IMR-90 (cell line): ENCODE measurements at regions not wholly inside any gene's neighbourhood (a gene's known extent, or its start where the extent isn't known, plus 50 kb on each side); places are given as distances from the start of the nearest gene placed in this dataset.

Experiments
- ATAC-seq: fragments of 200-7000 bp; cut with Tn5 transposase; 2 replicates; pipeline ENCODE4 v1.9.1; 2020; ENCODE audit warnings: low read depth, mild to moderate bottlenecking, moderate library complexity
- BruUV-seq: library from RNA; stranded (reverse); fragments of 400-500 nt; replicated peaks from 2 replicates; lab custom pipeline; 2021; lab: Mats Ljungman, UMichigan
- CTCF ChIA-PET: fragments of 300-600 bp; formaldehyde crosslinking; extraction: SDS; loops from one replicate; lab custom pipeline; 2021; ENCODE audit warnings: antibody characterized with exemption; lab: Yijun Ruan, JAX
- POLR2A ChIA-PET: fragments of 300-600 bp; sonication (Branson Sonifier 250); formaldehyde crosslinking; loops from one replicate; lab custom pipeline; 2022; ENCODE audit warnings: antibody characterized with exemption; ENCODE audit not compliant: unreplicated experiment; lab: Charles Lee
- DNase-seq: peaks from one replicate; pipeline ENCODE4 v3.0.0; 2013
- H2AFZ ChIP-seq: replicated peaks from 2 replicates; pipeline ENCODE3; 2013; ENCODE audit warnings: low read length, mild to moderate bottlenecking; ENCODE audit not compliant: poor library complexity
- H2AK5ac ChIP-seq: 2 replicates; pipeline ENCODE4 v1.6.1; 2013; ENCODE audit warnings: low read depth, low read length, inconsistent platforms
- H2AK9ac ChIP-seq: replicated peaks from 2 replicates; pipeline ENCODE3; 2013; ENCODE audit warnings: mild to moderate bottlenecking, low read depth, low read length, moderate library complexity; ENCODE audit not compliant: poor library complexity
- H2BK120ac ChIP-seq: 2 replicates; pipeline ENCODE4 v1.6.1; 2013; ENCODE audit warnings: low read depth, low read length, inconsistent platforms
- H2BK15ac ChIP-seq: 3 replicates; pipeline ENCODE4 v1.6.1; 2013; ENCODE audit warnings: low read depth, low read length, inconsistent platforms
- H2BK20ac ChIP-seq: 2 replicates; pipeline ENCODE4 v1.6.1; 2013; ENCODE audit warnings: low read depth, mild to moderate bottlenecking, inconsistent platforms, low read length, moderate library complexity
- H2BK5ac ChIP-seq: 2 replicates; pipeline ENCODE4 v1.6.1; 2013; ENCODE audit warnings: mild to moderate bottlenecking, low read depth, low read length, inconsistent platforms; ENCODE audit not compliant: poor library complexity, severe bottlenecking
- H3K14ac ChIP-seq: replicated peaks from 2 replicates; pipeline ENCODE4 v1.6.1; 2013; ENCODE audit warnings: low read depth, low read length, inconsistent platforms
- H3K18ac ChIP-seq: 2 replicates; pipeline ENCODE4 v1.6.1; 2013; ENCODE audit warnings: low read depth, low read length, control low read depth
- H3K23ac ChIP-seq: 2 replicates; pipeline ENCODE4 v1.6.1; 2013; ENCODE audit warnings: low read depth, low read length, inconsistent platforms
- H3K27ac ChIP-seq: 2 replicates; pipeline ENCODE4 v1.5.1; 2013; ENCODE audit warnings: mild to moderate bottlenecking, control low read depth, low read length; ENCODE audit not compliant: insufficient read depth
- H3K27me3 ChIP-seq: 2 replicates; pipeline ENCODE4 v1.6.1; 2013; ENCODE audit warnings: low read length; ENCODE audit not compliant: control insufficient read depth, insufficient read depth
- H3K36me3 ChIP-seq: 2 replicates; pipeline ENCODE4 v1.6.1; 2013; ENCODE audit warnings: low read length, mixed read lengths; ENCODE audit not compliant: control insufficient read depth, insufficient read depth
- H3K4ac ChIP-seq: 2 replicates; pipeline ENCODE4 v1.6.1; 2013; ENCODE audit warnings: low read depth, low read length, inconsistent platforms
- H3K4me1 ChIP-seq: 2 replicates; pipeline ENCODE4 v1.6.1; 2013; ENCODE audit warnings: low read length, mixed read lengths; ENCODE audit not compliant: control insufficient read depth, insufficient read depth
- H3K4me2 ChIP-seq: 2 replicates; pipeline ENCODE4 v1.6.1; 2013; ENCODE audit warnings: low read depth, mild to moderate bottlenecking, control low read depth, low read length, moderate library complexity
- H3K4me3 ChIP-seq: 2 replicates; pipeline ENCODE4 v1.5.1; 2013; ENCODE audit warnings: low read depth, mild to moderate bottlenecking, control low read depth, low read length, moderate library complexity; ENCODE audit not compliant: insufficient read depth
- H3K56ac ChIP-seq: 2 replicates; pipeline ENCODE4 v1.6.1; 2013; ENCODE audit warnings: low read length, inconsistent platforms; ENCODE audit not compliant: insufficient read depth; ENCODE audit errors: extremely low read depth
- H3K79me1 ChIP-seq, 2 experiments: 2 replicates each; pipeline ENCODE4 v1.6.1; 2013; ENCODE audit warnings: low read length in 2 of 2, inconsistent platforms in 1 of 2, low read depth in 1 of 2
- H3K9ac ChIP-seq: 2 replicates; pipeline ENCODE4 v1.6.1; 2013; ENCODE audit warnings: low read depth, low read length, control low read depth
- H3K9me1 ChIP-seq: 2 replicates; pipeline ENCODE4 v1.6.1; 2013; ENCODE audit warnings: low read length, inconsistent platforms; ENCODE audit not compliant: insufficient read depth
- H3K9me3 ChIP-seq: 2 replicates; pipeline ENCODE4 v1.6.1; 2013; ENCODE audit warnings: low read length; ENCODE audit not compliant: control insufficient read depth, insufficient read depth
- H4K20me1 ChIP-seq: 2 replicates; pipeline ENCODE4 v1.6.1; 2013; ENCODE audit warnings: low read length, inconsistent platforms; ENCODE audit not compliant: insufficient read depth
- H4K5ac ChIP-seq: 2 replicates; pipeline ENCODE4 v1.6.1; 2013; ENCODE audit warnings: mild to moderate bottlenecking, low read depth, low read length, control low read depth
- H4K8ac ChIP-seq, 2 experiments: 2 replicates each; pipeline ENCODE4 v1.6.1; 2013; ENCODE audit warnings: low read depth in 2 of 2, low read length in 2 of 2, control low read depth in 1 of 2, inconsistent platforms in 1 of 2
- H4K91ac ChIP-seq: 2 replicates; pipeline ENCODE4 v1.6.1; 2013; ENCODE audit warnings: low read depth, low read length, inconsistent platforms; ENCODE audit not compliant: insufficient read depth
- BHLHE40 ChIP-seq: fragments of 150-350 bp; IDR thresholded peaks from 2 replicates; pipeline ENCODE4 v1.6.1; 2016; ENCODE audit warnings: mild to moderate bottlenecking, low read depth, low read length
- CEBPB ChIP-seq: IDR thresholded peaks from 2 replicates; pipeline ENCODE4 v1.6.1; 2012; ENCODE audit warnings: low read depth, low read length, improper control_type of control experiment
- CHD1 ChIP-seq: IDR thresholded peaks from 2 replicates; pipeline ENCODE4 v1.6.1; 2012; ENCODE audit warnings: low read depth, low read length, improper control_type of control experiment
- ELK1 ChIP-seq: fragments of 150-350 bp; IDR thresholded peaks from 2 replicates; pipeline ENCODE4 v1.6.1; 2016; ENCODE audit warnings: low read depth, mild to moderate bottlenecking, low read length, moderate library complexity, borderline replicate concordance
- FOS ChIP-seq: fragments of 150-350 bp; IDR thresholded peaks from 2 replicates; pipeline ENCODE4 v1.6.1; 2016; ENCODE audit warnings: low read depth, low read length
- MAFK ChIP-seq: IDR thresholded peaks from 2 replicates; pipeline ENCODE4 v1.6.1; 2012; ENCODE audit warnings: low read depth, low read length, improper control_type of control experiment
- MAZ ChIP-seq: IDR thresholded peaks from 2 replicates; pipeline ENCODE4 v1.6.1; 2012; ENCODE audit warnings: low read depth, mild to moderate bottlenecking, low read length, improper control_type of control experiment, moderate library complexity, borderline replicate concordance
- MXI1 ChIP-seq: IDR thresholded peaks from 2 replicates; pipeline ENCODE4 v1.6.1; 2012; ENCODE audit warnings: low read depth, mild to moderate bottlenecking, low read length, moderate library complexity, borderline replicate concordance
- NFE2L2 ChIP-seq: fragments of 150-350 bp; IDR thresholded peaks from 2 replicates; pipeline ENCODE4 v1.6.1; 2016; ENCODE audit warnings: low read depth, mild to moderate bottlenecking, low read length
- POLR2A ChIP-seq: IDR thresholded peaks from 2 replicates; pipeline ENCODE4 v1.6.1; 2012; ENCODE audit warnings: mild to moderate bottlenecking, low read depth, low read length
- RAD21 ChIP-seq: IDR thresholded peaks from 2 replicates; pipeline ENCODE4 v1.6.1; 2012; ENCODE audit warnings: low read length, improper control_type of control experiment
- RCOR1 ChIP-seq: IDR thresholded peaks from 2 replicates; pipeline ENCODE4 v1.6.1; 2012; ENCODE audit warnings: mild to moderate bottlenecking, low read length, improper control_type of control experiment; ENCODE audit not compliant: insufficient replicate concordance
- RFX5 ChIP-seq: IDR thresholded peaks from 2 replicates; pipeline ENCODE4 v1.8.0; 2012; ENCODE audit warnings: low read depth, mild to moderate bottlenecking, low read length, moderate library complexity
- SMC3 ChIP-seq: fragments of 150-350 bp; IDR thresholded peaks from 2 replicates; pipeline ENCODE4 v1.6.1; 2016; ENCODE audit warnings: low read depth, mild to moderate bottlenecking, antibody characterized with exemption, low read length, moderate library complexity
- WGBS, 2 experiments: methylation state at CpG; one replicate each; pipeline versions ENCODE4 v1.1.5 to v1.1.7; 2013; ENCODE audit warnings: missing lambda C conversion rate in 2 of 2; ENCODE audit not compliant: insufficient read length in 1 of 2; ENCODE audit errors: extremely low coverage in 2 of 2; 5-methylcytosine and 5-hydroxymethylcytosine counted together
- dilution Hi-C: fragments of 300-500 bp; cut with HindIII; formaldehyde crosslinking; loops from one replicate; pipeline ENCODE4 v1.14.3; 2018; ENCODE audit warnings: low sequenced_read_pairs; ENCODE audit not compliant: unreplicated experiment
- in situ Hi-C: fragments of 300-500 bp; cut with MboI; formaldehyde crosslinking; loops from 3 replicates; pipeline ENCODE4 v1.14.3; 2019; ENCODE audit warnings: low sequenced_read_pairs, inconsistent platforms, mixed read lengths
- intact Hi-C: fragments of 100-400 bp; cut with micrococcal nuclease; formaldehyde crosslinking; loops from 2 replicates; pipeline ENCODE4 v1.10.0; 2022
- TF ChIP-seq, protein P1 (sequence below): fragments of 150-350 bp; IDR thresholded peaks from 2 replicates; pipeline ENCODE4 v1.6.1; 2017; ENCODE audit warnings: mild to moderate bottlenecking, antibody characterized with exemption, low read length, low read depth
- TF ChIP-seq, protein P2 (sequence below): conservative IDR thresholded peaks from 2 replicates; pipeline ENCODE4 v1.5.1; 2012; ENCODE audit warnings: mild to moderate bottlenecking, low read depth, low read length, improper control_type of control experiment

DNA sequence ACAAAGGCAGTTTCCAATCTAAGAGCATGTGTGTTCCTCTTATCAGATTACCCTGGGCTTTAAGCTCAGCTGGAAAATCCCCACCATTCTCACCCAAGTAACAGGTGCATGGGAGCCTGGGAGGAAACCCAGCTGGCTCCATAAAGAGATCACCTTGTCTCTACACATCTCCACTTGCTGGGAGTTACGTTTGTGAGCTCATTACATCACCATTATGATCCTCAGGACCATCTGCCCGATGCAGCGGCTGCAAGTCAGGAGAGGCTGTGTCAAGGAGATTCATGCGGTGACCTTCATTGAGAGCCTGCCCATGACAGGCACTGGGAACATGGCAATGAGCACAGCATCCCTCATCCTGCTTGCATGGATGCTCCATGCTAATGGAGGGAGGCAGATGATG lies 618.0 kb downstream of the NPHP4 start:
- H2AK9ac ChIP-seq: no peak overlapping the region
- H3K23ac ChIP-seq: no peak overlapping the region
- no peak for TF ChIP-seq BHLHE40
- no peak for TF ChIP-seq RCOR1
- TF ChIP-seq SMC3: no peak
- no peak for TF ChIP-seq NFE2L2
- TF ChIP-seq RAD21: no peak
- TF ChIP-seq MXI1: no peak
- TF ChIP-seq MAZ: no peak
- TF ChIP-seq, protein P1, sequence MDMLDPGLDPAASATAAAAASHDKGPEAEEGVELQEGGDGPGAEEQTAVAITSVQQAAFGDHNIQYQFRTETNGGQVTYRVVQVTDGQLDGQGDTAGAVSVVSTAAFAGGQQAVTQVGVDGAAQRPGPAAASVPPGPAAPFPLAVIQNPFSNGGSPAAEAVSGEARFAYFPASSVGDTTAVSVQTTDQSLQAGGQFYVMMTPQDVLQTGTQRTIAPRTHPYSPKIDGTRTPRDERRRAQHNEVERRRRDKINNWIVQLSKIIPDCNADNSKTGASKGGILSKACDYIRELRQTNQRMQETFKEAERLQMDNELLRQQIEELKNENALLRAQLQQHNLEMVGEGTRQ: no peak
- TF ChIP-seq CHD1: no peak
- TF ChIP-seq CEBPB: no peak
- TF ChIP-seq FOS: no peak
- TF ChIP-seq, protein P2, sequence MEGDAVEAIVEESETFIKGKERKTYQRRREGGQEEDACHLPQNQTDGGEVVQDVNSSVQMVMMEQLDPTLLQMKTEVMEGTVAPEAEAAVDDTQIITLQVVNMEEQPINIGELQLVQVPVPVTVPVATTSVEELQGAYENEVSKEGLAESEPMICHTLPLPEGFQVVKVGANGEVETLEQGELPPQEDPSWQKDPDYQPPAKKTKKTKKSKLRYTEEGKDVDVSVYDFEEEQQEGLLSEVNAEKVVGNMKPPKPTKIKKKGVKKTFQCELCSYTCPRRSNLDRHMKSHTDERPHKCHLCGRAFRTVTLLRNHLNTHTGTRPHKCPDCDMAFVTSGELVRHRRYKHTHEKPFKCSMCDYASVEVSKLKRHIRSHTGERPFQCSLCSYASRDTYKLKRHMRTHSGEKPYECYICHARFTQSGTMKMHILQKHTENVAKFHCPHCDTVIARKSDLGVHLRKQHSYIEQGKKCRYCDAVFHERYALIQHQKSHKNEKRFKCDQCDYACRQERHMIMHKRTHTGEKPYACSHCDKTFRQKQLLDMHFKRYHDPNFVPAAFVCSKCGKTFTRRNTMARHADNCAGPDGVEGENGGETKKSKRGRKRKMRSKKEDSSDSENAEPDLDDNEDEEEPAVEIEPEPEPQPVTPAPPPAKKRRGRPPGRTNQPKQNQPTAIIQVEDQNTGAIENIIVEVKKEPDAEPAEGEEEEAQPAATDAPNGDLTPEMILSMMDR: no peak
- no peak for TF ChIP-seq MAFK
- TF ChIP-seq POLR2A: no peak
- no peak for TF ChIP-seq RFX5
- TF ChIP-seq ELK1: no peak
- H3K4me3 ChIP-seq: no peak overlapping the region
- WGBS, 2 experiments: no CpG with 5 or more reads among the region's 4 CpGs
- ChIA-PET CTCF (no interaction called here), POLR2A (no interaction called here)
- H2BK120ac ChIP-seq: no peak overlapping the region
- no peak overlapping the region for H4K91ac ChIP-seq
- no TSS peak for BruUV-seq
- no peaks in the 10 kb centered on the region for H4K20me1 ChIP-seq
- H2AFZ ChIP-seq: no peak overlapping the region
- H2AK5ac ChIP-seq: no peak overlapping the region
- H3K4me2 ChIP-seq: no peak overlapping the region
- H3K9me3 ChIP-seq: peaks cover 53% of the 10 kb centered on the region
- H3K9ac ChIP-seq: no peak overlapping the region
- in situ Hi-C loops: no loop called here
- H4K8ac ChIP-seq: no peak overlapping the region
- H3K27me3 ChIP-seq: no peaks in the 10 kb centered on the region
- no peak overlapping the region for H3K56ac ChIP-seq
- H3K4me1 ChIP-seq: no peaks in the 10 kb centered on the region
- H2BK15ac ChIP-seq: no peak overlapping the region
- no peak overlapping the region for H3K27ac ChIP-seq
- H2BK20ac ChIP-seq: no peak overlapping the region
- dilution Hi-C loops: no loop called here
- intact Hi-C loops: no loop called here
- no peak overlapping the region for H3K14ac ChIP-seq
- no peak overlapping the region for H3K18ac ChIP-seq
- no peak overlapping the region for H3K4ac ChIP-seq
- no peaks in the 10 kb centered on the region for H3K79me1 ChIP-seq
- no peak overlapping the region for H2BK5ac ChIP-seq
- ATAC-seq: no peak
- H4K5ac ChIP-seq: no peak overlapping the region
- no peaks in the 10 kb centered on the region for H3K36me3 ChIP-seq
- no peak for DNase-seq
- H3K9me1 ChIP-seq: no peaks in the 10 kb centered on the region
